GM12873 (cell line): ENCODE measurements at regions not wholly inside any gene's neighbourhood (a gene's known extent, or its start where the extent isn't known, plus 50 kb on each side); places are given as distances from the start of the nearest gene placed in this dataset.

Experiments used
- CTCF ChIP-seq: IDR thresholded peaks from 2 replicates; pipeline ENCODE4 v1.5.1; 2012; ENCODE audit warnings: low read depth, mild to moderate bottlenecking, moderate library complexity, low read length, control low read depth; ENCODE audit not compliant: insufficient read depth; ENCODE audit errors: missing control alignments

DNA sequence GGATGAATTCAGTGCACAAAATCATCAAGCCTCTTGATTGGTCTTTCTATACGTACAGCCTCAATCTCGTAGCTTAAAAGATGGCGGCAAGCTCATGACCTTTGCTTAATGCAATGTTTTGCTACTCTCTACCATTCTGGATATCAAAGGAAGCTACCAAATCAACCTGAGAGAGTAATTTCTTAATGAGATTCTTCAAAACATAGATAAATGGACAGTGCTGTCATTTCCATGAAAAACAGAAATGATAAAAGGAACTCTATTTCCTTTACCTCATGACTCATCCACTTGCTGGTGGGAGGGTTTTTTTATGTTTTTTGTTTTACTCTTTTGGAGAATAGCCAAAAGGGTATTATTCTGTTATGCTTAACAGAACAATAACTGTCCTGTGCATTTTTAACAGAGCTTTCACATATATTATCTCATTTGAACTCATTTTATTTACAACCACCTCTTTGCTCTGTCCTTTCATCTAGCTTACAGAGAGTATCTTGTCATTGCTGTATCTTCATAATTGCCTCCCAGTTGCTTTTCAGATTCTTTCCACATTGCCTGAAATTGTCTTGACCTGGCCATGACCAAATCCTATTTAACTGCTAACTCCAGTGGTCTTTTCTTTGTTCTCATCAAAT lies 138.6 kb upstream of the GPR101 start:
- no peak for TF ChIP-seq CTCF

DNA sequence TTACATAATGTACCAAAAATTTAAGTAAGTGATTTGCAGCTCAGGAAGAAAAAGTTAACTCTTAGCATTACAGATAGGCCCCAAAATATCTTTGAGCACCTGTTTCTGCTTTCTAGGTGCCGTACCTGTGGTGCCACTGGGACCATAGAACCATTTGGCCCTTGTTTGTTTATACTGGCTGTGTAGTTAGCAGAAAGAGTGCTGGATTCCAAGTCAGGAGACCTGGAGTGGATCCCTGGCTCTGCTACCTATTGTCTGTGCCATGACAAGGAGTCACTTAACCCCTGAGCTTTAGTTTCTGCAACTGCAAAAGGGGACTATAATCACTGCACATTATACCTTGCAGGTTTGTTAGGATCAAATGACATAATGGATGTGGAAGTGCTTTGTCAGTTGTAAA lies 137.8 kb upstream of the GPR101 start:
- no peak for TF ChIP-seq CTCF

- peak; percentile 69 for TF ChIP-seq CTCF
These were observed 132.8 kb upstream of the GPR101 start for GRCh38 chrX:137166591-137166990.

DNA sequence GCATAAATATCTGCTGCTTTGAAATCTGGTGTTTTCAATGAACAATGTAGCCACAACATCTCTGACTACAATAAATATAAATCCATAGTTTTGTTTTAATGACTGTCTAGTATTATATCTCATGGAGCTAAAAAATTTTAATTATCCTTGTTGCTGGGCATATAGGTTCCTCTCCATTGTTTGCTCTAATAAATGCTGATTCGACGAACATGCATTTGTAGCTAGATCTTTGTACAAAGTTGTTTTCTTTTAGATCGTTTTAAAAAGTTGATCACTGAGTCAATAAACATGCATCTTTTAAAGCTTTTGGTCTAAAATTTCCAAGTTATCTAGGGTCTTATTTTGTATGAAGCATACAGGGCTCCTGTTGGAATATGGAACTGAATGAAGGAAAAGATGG lies 130.5 kb upstream of the GPR101 start:
- no peak for TF ChIP-seq CTCF

DNA sequence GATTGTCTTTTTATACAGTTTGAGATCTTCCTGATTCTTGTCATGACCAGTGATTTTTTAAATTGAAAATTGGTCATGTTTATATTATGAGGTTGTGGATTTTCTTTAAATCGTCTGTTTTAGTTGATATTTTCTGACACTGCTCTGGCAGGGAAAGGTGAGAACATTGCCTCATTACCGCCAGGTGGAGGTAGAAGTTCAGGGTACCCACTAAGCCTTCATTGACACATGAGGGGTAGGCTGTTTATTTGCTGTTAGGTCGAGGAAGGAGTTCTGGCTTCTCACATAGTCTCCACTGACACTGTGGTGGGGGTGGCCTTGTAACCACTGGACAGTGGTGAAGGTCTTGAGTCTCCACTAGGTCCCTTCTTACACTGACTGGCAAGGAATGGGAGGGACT lies 117.6 kb upstream of the GPR101 start:
- TF ChIP-seq CTCF, result no peak

DNA sequence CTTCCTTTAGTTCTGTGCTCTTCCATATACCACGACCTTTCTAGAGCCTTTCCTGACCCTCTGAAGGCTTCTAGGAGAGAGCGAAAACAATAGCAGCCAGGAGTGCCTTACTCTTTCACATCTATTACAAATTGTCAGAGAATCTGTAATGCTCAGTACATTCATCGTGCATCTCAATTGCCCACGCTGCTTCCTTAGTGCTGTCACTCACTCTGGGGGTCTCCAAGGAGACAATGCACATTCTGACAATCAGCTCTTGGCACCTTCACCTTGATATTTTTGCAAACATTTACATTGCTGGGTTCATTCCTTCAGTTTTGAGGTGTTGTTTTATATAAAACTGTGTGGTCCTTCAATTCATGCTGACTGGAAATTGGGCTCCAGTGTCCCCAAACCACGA lies 110.1 kb upstream of the GPR101 start:
- TF ChIP-seq CTCF, result no peak

DNA sequence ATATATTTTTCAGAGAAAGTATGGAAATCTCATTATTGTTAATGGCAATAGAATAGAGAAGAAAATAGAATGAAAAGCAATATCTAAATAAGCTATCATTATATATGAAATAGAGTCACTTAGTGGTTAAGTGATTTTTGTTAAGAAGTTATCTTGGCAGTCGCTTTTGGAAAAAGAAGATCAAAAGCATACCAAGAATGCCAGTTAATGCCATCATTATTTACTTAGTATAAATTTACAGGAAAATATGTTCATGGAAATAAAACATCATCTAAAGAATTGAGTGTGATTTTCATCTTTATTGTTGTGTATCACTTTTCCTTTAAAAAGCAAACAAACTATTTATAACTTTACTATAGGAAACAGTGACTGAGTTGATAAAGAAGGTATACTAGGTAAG lies 85.3 kb upstream of the GPR101 start:
- no peak for TF ChIP-seq CTCF
